GM10266 (cell line): ENCODE measurements at regions not wholly inside any gene's neighbourhood (a gene's known extent, or its start where the extent isn't known, plus 50 kb on each side); places are given as distances from the start of the nearest gene placed in this dataset.
"Not testable (repeated sequence)": the region's sequence is repeated elsewhere in the genome, so short reads cannot be mapped to it uniquely, and the experiment has no call there.

Source experiments
- DNase-seq: peaks from one replicate; pipeline ENCODE4 v3.0.0; 2012; ENCODE audit errors: extremely low spot score
- TF ChIP-seq, protein P1 (sequence below): IDR thresholded peaks from 2 replicates; pipeline ENCODE4 v1.5.1; 2012; ENCODE audit warnings: mild to moderate bottlenecking, low read depth; ENCODE audit not compliant: control insufficient read depth, insufficient read depth; ENCODE audit errors: missing control alignments

DNA sequence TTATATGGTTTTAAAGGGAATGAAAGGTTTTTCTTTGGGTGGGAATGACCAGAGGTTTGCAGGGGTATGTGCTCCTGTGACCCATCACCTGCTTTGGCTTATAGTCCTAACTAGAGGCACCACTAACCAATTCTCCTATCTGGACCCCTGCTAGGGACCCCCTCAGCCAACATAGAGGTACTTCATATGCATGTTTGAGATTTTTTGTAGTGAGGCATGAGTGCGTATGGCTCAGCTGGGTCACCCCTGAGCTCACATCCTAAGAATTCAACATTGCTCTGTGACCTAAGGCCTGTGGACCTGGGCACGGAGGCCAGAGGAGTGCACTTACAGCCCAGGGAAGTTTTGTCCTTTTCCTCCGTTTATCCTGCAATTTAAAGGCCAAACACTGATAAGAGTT, 68.4 kb upstream of the EEF1E1 start:
- no peak for DNase-seq
- TF ChIP-seq, protein P1, sequence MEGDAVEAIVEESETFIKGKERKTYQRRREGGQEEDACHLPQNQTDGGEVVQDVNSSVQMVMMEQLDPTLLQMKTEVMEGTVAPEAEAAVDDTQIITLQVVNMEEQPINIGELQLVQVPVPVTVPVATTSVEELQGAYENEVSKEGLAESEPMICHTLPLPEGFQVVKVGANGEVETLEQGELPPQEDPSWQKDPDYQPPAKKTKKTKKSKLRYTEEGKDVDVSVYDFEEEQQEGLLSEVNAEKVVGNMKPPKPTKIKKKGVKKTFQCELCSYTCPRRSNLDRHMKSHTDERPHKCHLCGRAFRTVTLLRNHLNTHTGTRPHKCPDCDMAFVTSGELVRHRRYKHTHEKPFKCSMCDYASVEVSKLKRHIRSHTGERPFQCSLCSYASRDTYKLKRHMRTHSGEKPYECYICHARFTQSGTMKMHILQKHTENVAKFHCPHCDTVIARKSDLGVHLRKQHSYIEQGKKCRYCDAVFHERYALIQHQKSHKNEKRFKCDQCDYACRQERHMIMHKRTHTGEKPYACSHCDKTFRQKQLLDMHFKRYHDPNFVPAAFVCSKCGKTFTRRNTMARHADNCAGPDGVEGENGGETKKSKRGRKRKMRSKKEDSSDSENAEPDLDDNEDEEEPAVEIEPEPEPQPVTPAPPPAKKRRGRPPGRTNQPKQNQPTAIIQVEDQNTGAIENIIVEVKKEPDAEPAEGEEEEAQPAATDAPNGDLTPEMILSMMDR = no peak

DNA sequence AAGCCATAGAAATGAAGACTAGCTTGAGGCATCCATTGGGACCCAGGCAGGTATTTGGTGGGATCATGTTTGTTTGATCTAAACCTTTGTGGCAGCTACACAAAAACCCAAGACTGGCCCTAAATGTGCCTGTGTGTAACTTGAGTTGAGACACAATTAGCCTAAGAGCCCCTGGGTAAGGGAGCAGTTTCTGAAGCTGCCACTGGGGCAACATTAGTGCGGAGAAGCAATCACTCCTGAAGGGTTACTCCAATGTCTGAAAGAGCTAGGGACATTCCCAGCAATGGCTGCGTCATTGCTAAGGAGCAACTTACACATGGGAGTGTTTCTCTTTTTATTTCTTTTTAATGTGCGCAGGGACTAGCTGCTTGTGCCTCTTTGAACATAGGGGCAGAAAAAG, 67.9 kb upstream of the EEF1E1 start:
- TF ChIP-seq, protein P1 = no peak
- DNase-seq = no peak

DNA sequence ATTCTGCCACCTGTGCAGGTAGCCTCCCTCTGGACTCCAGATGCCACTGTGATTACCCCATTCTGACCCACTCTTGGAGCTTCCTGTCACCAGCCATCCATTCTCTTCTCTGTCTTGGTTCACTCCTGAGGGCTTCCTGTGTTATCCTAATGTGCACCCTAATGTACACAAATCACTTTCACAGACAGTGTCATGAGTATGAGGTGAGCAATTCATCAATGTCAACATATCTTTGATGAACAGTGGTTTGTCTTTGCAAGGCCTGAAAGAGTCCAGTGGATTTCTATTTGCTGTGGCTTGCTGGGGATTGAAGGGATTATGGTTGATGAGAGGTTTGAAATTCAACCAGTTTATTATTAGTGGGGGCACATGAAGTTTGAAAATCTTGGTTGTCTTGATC, 63.8 kb upstream of the EEF1E1 start:
- no peak for DNase-seq

DNA sequence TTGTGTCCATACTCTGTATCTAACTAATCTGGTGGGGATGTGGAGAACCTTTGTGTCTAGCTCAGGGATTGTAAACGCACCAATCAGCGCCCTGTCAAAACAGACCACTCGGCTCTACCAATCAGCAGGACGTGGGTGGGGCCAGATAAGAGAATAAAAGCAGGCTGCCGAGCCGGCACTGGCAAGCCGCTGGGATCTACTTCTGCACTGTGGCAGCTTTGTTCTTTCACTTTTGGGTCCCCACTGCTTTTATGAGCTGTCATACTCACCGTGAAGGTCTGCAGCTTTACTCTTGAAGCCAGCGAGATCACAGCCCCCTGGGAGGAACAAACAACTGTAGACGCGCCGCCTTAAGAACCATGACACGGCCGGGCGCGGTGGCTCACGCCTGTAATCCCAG, 62.7 kb upstream of the EEF1E1 start:
- not testable (repeated sequence) for DNase-seq

More for the DNA sequence above, 63.8 kb upstream of the EEF1E1 start:
- TF ChIP-seq, protein P1 = no peak

DNA sequence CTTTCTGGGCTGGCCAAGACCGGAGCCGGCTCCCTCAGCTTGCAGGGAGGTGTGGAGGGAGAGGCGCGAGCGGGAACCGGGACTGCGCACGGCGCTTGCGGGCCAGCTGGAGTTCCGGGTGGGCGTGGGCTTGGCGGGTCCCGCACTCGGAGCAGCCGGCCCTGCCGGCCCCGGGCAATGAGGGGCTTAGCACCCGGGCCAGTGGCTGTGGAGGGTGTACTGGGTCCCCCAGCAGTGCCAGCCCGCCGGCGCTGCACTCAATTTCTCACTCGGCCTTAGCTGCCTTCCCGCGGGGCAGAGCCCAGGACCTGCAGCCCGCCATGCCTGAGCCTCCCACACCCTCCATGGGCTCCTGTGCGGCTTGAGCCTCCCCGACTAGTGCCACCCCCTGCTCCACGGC, 61.9 kb upstream of the EEF1E1 start:
- DNase-seq = not testable (repeated sequence)

DNA sequence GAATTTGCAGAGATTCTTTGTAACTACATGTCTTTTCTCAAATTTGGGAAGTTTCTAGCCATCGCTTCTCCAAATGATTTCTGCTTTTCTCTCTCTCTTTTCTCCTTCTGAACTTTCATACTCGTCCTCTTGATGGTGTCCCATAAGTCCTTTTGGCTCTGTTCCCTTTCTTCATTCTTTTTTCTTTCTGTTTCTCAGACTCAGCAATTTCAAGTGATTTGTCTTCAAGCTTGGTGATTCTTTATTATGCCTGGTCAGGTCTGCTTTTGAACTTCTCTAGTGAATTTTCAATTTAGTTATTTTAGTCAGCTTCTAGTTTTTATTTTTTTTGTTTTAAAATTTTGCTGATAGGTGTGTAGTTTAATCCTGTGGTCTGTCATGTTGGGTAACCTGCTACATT, 57.6 kb upstream of the EEF1E1 start:
- TF ChIP-seq, protein P1 = no peak
- DNase-seq = no peak

DNA sequence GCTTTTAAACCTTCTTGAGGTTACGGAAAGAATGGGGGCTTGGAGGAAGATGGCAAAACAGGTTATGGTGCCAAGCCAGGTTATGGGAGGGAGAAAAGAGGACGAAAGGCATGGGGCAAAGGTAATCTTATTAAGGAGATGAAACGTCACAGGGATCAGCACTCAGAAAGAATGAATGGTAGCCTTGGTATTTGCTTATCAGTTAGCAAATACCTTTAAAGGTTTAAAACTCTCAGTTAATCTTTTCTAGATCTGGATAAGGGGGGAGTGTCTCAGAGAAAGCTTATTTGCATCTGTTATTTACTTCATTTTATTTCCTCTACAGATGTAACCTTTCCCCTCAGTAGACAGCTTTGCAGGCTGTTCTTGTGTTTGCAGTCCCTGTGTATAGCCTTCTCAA, 55.5 kb upstream of the EEF1E1 start:
- DNase-seq = no peak
- TF ChIP-seq, protein P1 = no peak

DNA sequence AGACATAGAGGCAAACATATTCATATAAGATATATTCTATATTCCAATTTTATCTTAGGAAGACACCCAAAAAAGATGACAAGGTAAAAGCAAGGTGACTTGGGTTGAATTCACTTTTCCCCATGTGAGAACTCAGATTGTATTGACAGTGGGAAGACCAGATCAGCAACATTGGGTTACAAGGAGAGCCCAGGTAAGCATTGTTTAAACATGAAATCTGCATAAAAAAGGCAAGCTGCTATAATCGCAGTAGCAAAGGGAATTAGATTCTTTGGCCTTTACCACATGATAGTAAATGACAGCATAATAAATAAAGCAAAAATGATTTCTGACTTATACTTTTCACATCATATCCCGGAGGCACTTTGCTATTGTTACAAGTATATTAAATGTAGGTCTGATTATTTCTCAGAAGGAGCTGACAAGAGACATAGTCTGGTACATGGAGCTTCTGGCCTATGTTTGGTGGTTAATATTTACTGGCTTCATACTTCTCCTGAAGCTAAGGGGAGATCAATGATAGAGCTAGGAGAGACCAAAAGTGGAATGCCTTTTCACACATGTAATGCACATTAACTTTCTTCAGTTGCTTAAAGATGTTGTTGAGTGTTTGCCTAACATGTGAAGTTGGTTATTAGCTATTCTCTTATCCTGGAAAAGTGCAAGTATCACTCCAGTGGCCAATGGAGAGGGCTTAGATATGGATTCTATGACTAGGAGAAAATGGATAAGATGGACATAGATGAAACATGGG, 53.1 kb upstream of the EEF1E1 start:
- TF ChIP-seq, protein P1 = no peak
- DNase-seq = no peak
